ENCODE measurements at regions not wholly inside any gene's neighbourhood (a gene's known extent, or its start where the extent isn't known, plus 50 kb on each side); places are given as distances from the start of the nearest gene placed in this dataset.

DNA sequence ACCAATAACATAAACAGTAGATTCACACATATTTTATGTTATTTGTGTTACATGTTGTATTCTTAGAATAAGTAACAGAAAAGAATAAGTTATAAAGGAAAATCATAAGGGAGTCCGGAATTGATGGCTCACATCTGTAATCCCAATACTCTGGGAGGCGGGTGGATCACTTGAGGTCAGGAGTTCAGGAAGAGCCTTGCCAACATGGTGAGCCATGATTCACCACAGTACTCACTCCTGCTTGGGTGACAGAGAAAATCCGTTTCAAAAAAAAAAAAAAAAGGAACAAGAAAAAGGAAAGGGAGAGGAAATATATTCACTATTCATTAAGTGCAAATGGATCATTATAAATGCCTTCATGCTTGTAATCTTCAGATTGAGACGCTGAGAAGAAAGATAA, 533.3 kb upstream of the CDH9 start:
- H3K4me3 ChIP-seq (ENCODE audit: insufficient read depth, low read length): no peak overlapping the region
- no peaks in the 10 kb centered on the region for H3K36me3 ChIP-seq (ENCODE audit: insufficient read depth, low read length)
- no peaks in the 10 kb centered on the region for H3K9me3 ChIP-seq (ENCODE audit: low read depth, low read length)
- no peak for DNase-seq (ENCODE audit: insufficient read length, low spot score, missing footprints)
- H3K4me1 ChIP-seq (ENCODE audit: insufficient read depth, low read length): no peaks in the 10 kb centered on the region
- no peaks in the 10 kb centered on the region for H3K27me3 ChIP-seq (ENCODE audit: insufficient read depth, low read length)
- H3K27ac ChIP-seq (ENCODE audit: low read depth, low read length): no peak overlapping the region
- no peak overlapping the region for H2AFZ ChIP-seq (ENCODE audit: low read length)
- no peak overlapping the region for H3K4me2 ChIP-seq (ENCODE audit: insufficient read depth, low read length)
- H4K20me1 ChIP-seq (ENCODE audit: insufficient read depth, low read length): no peaks in the 10 kb centered on the region
- H3K79me2 ChIP-seq (ENCODE audit: insufficient read depth, low read length): no peaks in the 10 kb centered on the region
- TF ChIP-seq, protein P1, sequence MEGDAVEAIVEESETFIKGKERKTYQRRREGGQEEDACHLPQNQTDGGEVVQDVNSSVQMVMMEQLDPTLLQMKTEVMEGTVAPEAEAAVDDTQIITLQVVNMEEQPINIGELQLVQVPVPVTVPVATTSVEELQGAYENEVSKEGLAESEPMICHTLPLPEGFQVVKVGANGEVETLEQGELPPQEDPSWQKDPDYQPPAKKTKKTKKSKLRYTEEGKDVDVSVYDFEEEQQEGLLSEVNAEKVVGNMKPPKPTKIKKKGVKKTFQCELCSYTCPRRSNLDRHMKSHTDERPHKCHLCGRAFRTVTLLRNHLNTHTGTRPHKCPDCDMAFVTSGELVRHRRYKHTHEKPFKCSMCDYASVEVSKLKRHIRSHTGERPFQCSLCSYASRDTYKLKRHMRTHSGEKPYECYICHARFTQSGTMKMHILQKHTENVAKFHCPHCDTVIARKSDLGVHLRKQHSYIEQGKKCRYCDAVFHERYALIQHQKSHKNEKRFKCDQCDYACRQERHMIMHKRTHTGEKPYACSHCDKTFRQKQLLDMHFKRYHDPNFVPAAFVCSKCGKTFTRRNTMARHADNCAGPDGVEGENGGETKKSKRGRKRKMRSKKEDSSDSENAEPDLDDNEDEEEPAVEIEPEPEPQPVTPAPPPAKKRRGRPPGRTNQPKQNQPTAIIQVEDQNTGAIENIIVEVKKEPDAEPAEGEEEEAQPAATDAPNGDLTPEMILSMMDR (IDR thresholded peaks at IDR 0.05; ENCODE audit: extremely low read depth, low read depth, low read length): no peak

DNA sequence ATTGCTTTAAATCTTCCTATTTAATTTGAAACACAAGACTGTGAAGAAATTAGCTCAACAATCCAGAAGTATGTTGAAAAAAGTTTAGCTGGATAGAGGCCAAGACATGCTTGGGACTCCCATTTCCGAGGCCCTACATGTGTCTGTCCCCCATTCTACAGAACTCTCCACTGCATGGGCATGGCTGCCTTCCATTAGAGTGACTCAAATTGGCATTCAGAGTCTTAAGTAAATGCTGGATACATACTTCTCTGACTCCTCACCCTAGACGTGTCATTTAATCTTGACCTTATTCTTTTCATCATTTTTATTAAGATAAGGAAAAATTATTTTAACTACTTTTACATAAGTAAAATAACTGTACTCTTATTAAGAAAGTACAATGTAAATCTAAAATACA, 530.4 kb upstream of the CDH9 start:
- no peak overlapping the region for H3K27ac ChIP-seq (ENCODE audit: low read depth, low read length)
- H3K27me3 ChIP-seq (ENCODE audit: insufficient read depth, low read length): no peaks in the 10 kb centered on the region
- DNase-seq (ENCODE audit: insufficient read length, low spot score, missing footprints): no peak
- no peaks in the 10 kb centered on the region for H3K4me1 ChIP-seq (ENCODE audit: insufficient read depth, low read length)
- no peaks in the 10 kb centered on the region for H3K9me3 ChIP-seq (ENCODE audit: low read depth, low read length)
- H3K4me3 ChIP-seq (ENCODE audit: insufficient read depth, low read length): no peak overlapping the region
- H3K79me2 ChIP-seq (ENCODE audit: insufficient read depth, low read length): no peaks in the 10 kb centered on the region
- TF ChIP-seq, protein P1 (IDR thresholded peaks at IDR 0.05; ENCODE audit: extremely low read depth, low read depth, low read length): no peak
- H3K4me2 ChIP-seq (ENCODE audit: insufficient read depth, low read length): no peak overlapping the region
- no peak overlapping the region for H2AFZ ChIP-seq (ENCODE audit: low read length)
- H3K36me3 ChIP-seq (ENCODE audit: insufficient read depth, low read length): no peaks in the 10 kb centered on the region
- no peaks in the 10 kb centered on the region for H4K20me1 ChIP-seq (ENCODE audit: insufficient read depth, low read length)

DNA sequence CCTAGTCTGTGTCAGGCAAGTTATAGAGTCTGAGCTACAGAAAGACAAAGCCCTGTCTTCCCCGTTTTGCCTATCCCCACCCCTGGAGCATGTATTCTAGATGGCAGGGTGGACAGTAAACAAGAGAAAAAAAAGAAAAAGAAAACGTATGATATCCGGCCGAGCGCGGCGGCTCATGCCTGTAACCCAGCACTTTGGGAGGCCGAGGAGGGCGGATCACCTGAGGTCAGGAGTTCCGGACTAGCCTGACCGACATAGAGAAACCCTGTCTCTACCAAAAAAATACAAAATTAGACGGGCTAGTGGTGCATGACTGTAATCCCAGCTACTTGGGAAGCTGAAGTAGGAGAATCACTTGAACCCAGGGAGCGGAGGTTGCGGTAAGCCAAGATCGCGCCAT, 523.0 kb upstream of the CDH9 start:
- Histone ChIP-seq H3K4me3 (ENCODE audit: insufficient read depth, low read length) (no peak overlapping the region), H3K9me3 (ENCODE audit: low read depth, low read length) (no peaks in the 10 kb centered on the region), H4K20me1 (ENCODE audit: insufficient read depth, low read length) (no peaks in the 10 kb centered on the region), H3K27ac (ENCODE audit: low read depth, low read length) (no peak overlapping the region), H3K4me1 (ENCODE audit: insufficient read depth, low read length) (no peaks in the 10 kb centered on the region), H3K4me2 (ENCODE audit: insufficient read depth, low read length) (no peak overlapping the region), H3K27me3 (ENCODE audit: insufficient read depth, low read length) (no peaks in the 10 kb centered on the region), H2AFZ (ENCODE audit: low read length) (no peak overlapping the region), H3K36me3 (ENCODE audit: insufficient read depth, low read length) (no peaks in the 10 kb centered on the region), H3K79me2 (ENCODE audit: insufficient read depth, low read length) (no peaks in the 10 kb centered on the region)
- TF ChIP-seq, protein P1 (IDR thresholded peaks at IDR 0.05; ENCODE audit: extremely low read depth, low read depth, low read length): no peak
- peak; percentile 19 for DNase-seq (ENCODE audit: insufficient read length, low spot score, missing footprints)

DNA sequence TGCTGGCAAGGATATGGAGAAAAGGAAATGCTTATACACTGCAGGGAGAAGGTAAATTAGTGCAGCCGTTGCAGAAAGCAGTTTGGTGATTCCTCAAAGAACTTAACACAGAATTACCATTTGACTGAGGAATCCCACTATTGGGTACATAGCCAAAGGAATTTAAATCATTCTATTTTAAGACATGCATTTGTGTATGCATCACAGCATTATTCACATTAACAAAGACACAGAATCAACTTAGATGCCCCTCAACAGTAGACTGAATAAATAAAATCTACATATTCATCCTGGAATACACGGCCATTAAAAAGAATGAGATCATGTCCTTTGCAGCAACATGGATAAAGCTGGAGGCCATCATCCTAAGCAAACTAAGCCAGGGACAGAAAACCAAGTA, 510.1 kb upstream of the CDH9 start:
- DNase-seq (ENCODE audit: insufficient read length, low spot score, missing footprints): no peak
- TF ChIP-seq, protein P1 (IDR thresholded peaks at IDR 0.05; ENCODE audit: extremely low read depth, low read depth, low read length): no peak
- Histone ChIP-seq H2AFZ (ENCODE audit: low read length) (no peak overlapping the region), H3K79me2 (ENCODE audit: insufficient read depth, low read length) (no peaks in the 10 kb centered on the region), H3K9me3 (ENCODE audit: low read depth, low read length) (no peaks in the 10 kb centered on the region), H3K27ac (ENCODE audit: low read depth, low read length) (no peak overlapping the region), H3K27me3 (ENCODE audit: insufficient read depth, low read length) (no peaks in the 10 kb centered on the region), H4K20me1 (ENCODE audit: insufficient read depth, low read length) (no peaks in the 10 kb centered on the region), H3K4me2 (ENCODE audit: insufficient read depth, low read length) (no peak overlapping the region), H3K4me1 (ENCODE audit: insufficient read depth, low read length) (no peaks in the 10 kb centered on the region), H3K36me3 (ENCODE audit: insufficient read depth, low read length) (no peaks in the 10 kb centered on the region), H3K4me3 (ENCODE audit: insufficient read depth, low read length) (no peak overlapping the region)

Measured in osteoblast (primary cell).